ENCODE measurements at regions not wholly inside any gene's neighbourhood (a gene's known extent, or its start where the extent isn't known, plus 50 kb on each side); places are given as distances from the start of the nearest gene placed in this dataset.

- TF ChIP-seq CTCF (IDR thresholded peaks at IDR 0.05) (no peak), POLR2A (IDR thresholded peaks at IDR 0.05) (no peak)
These were observed 90.2 kb downstream of the PLK2 start for GRCh38 chr5:58369513-58370190.
